ENCODE measurements at regions not wholly inside any gene's neighbourhood (a gene's known extent, or its start where the extent isn't known, plus 50 kb on each side); places are given as distances from the start of the nearest gene placed in this dataset.

DNA sequence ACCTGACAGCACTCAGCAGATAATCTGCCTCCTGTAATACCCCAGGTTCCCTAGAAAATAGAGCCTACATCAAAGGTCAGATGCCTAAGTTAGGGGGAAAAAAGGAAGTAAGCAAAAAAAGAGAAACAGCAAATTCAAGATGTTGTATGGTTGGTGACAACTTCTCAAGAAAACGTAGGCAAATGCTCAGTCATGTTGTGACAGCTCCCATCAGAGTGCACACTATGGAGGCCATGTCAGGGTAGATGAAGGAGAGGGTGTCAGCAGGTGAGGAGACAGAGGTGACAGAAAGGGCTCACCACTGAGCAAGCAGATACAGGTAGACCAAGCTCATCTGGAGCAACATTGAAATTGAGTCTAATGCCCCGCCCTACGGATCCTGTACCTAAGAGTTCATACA, 356.8 kb upstream of the BRINP1 start (continued):
- TF ChIP-seq, protein P1, sequence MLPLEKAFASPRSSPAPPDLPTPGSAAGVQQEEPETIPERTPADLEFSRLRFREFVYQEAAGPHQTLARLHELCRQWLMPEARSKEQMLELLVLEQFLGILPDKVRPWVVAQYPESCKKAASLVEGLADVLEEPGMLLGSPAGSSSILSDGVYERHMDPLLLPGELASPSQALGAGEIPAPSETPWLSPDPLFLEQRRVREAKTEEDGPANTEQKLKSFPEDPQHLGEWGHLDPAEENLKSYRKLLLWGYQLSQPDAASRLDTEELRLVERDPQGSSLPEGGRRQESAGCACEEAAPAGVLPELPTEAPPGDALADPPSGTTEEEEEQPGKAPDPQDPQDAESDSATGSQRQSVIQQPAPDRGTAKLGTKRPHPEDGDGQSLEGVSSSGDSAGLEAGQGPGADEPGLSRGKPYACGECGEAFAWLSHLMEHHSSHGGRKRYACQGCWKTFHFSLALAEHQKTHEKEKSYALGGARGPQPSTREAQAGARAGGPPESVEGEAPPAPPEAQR (CRISPR knock-in tag; IDR thresholded peaks at IDR 0.05) = no peak
- TF ChIP-seq, protein P2, sequence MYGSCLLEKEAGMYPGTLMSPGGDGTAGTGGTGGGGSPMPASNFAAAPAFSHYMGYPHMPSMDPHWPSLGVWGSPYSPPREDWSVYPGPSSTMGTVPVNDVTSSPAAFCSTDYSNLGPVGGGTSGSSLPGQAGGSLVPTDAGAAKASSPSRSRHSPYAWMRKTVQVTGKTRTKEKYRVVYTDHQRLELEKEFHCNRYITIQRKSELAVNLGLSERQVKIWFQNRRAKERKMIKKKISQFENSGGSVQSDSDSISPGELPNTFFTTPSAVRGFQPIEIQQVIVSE (CRISPR knock-in tag; IDR thresholded peaks at IDR 0.05; ENCODE audit: borderline replicate concordance) = no peak
- TF ChIP-seq, protein P3, sequence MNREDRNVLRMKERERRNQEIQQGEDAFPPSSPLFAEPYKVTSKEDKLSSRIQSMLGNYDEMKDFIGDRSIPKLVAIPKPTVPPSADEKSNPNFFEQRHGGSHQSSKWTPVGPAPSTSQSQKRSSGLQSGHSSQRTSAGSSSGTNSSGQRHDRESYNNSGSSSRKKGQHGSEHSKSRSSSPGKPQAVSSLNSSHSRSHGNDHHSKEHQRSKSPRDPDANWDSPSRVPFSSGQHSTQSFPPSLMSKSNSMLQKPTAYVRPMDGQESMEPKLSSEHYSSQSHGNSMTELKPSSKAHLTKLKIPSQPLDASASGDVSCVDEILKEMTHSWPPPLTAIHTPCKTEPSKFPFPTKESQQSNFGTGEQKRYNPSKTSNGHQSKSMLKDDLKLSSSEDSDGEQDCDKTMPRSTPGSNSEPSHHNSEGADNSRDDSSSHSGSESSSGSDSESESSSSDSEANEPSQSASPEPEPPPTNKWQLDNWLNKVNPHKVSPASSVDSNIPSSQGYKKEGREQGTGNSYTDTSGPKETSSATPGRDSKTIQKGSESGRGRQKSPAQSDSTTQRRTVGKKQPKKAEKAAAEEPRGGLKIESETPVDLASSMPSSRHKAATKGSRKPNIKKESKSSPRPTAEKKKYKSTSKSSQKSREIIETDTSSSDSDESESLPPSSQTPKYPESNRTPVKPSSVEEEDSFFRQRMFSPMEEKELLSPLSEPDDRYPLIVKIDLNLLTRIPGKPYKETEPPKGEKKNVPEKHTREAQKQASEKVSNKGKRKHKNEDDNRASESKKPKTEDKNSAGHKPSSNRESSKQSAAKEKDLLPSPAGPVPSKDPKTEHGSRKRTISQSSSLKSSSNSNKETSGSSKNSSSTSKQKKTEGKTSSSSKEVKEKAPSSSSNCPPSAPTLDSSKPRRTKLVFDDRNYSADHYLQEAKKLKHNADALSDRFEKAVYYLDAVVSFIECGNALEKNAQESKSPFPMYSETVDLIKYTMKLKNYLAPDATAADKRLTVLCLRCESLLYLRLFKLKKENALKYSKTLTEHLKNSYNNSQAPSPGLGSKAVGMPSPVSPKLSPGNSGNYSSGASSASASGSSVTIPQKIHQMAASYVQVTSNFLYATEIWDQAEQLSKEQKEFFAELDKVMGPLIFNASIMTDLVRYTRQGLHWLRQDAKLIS (CRISPR knock-in tag; IDR thresholded peaks at IDR 0.05; ENCODE audit: borderline replicate concordance) = no peak

DNA sequence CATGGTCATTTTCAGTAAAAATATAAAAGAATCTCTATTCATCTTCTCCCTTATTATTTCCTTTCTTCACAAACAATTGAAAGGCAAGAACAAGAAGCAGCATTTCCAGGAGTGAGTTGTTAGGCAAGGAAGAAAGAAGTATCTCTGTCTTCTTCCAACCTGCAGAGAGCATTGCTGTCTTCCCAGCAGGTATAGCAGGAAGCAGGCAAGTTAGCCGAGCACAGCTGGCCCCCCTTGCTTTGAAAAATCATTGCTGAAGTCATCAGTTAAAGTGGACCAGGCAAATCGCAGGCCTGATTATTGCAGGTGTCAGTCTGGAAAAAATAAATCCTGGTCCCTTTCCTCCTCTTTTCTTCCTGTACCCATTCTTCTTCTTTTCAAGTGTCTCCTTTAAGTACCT, 353.1 kb upstream of the BRINP1 start:
- no peaks in the 10 kb centered on the region for H3K36me3 Mint-ChIP-seq
- ChIA-PET POLR2A (no interaction called here), CTCF (no interaction called here)

DNA sequence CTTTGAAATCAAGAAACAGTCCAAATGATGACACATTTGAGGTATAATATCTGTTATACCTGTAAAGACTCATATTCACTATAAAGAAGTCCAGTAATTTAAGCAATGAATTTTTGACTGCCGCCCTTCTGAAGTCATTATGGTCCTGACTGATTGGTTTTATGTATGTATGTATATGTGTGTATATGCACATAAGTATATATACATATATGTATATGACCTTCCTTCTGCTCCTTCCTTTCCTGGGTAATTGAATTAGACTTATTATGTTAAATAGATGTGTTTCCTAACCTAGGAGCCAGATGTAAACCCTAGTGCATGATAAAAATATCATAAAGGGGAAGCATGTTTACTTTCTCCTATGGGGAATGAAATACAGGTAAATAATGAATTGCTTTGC, 343.1 kb upstream of the BRINP1 start:
- Mint-ChIP-seq H3K4me3 (no peak overlapping the region), H3K36me3 (no peaks in the 10 kb centered on the region), H3K27me3 (ENCODE audit: low read depth) (no peaks in the 10 kb centered on the region), H3K4me1 (peaks cover 16% of the 10 kb centered on the region), H3K27ac (no peak overlapping the region), H3K9me3 (no peaks in the 10 kb centered on the region)
- no peak for DNase-seq (ENCODE audit: low spot score)
- ChIA-PET POLR2A (interaction anchor here (0.6 kb wide), 1 partner anchor 368 kb away, joined by 3 read pairs; no protein-coding TSS in a partner anchor), CTCF (no interaction called here)
- no peak for ATAC-seq
- no peak for TF ChIP-seq ZNF671 (CRISPR knock-in tag; IDR thresholded peaks at IDR 0.05)

More for the DNA sequence above, 353.1 kb upstream of the BRINP1 start:
- H3K4me1 Mint-ChIP-seq = peaks cover 47% of the 10 kb centered on the region
- peak; percentile 70 for ATAC-seq
- DNase-seq (ENCODE audit: low spot score) = no peak
- no peak overlapping the region for H3K4me3 Mint-ChIP-seq
- no peaks in the 10 kb centered on the region; the same call in 1 of the 2 replicates for H3K27me3 Mint-ChIP-seq (ENCODE audit: low read depth)
- peaks cover 4% of the 10 kb centered on the region; the same call in 1 of the 2 replicates for H3K9me3 Mint-ChIP-seq
- TF ChIP-seq, protein P4, sequence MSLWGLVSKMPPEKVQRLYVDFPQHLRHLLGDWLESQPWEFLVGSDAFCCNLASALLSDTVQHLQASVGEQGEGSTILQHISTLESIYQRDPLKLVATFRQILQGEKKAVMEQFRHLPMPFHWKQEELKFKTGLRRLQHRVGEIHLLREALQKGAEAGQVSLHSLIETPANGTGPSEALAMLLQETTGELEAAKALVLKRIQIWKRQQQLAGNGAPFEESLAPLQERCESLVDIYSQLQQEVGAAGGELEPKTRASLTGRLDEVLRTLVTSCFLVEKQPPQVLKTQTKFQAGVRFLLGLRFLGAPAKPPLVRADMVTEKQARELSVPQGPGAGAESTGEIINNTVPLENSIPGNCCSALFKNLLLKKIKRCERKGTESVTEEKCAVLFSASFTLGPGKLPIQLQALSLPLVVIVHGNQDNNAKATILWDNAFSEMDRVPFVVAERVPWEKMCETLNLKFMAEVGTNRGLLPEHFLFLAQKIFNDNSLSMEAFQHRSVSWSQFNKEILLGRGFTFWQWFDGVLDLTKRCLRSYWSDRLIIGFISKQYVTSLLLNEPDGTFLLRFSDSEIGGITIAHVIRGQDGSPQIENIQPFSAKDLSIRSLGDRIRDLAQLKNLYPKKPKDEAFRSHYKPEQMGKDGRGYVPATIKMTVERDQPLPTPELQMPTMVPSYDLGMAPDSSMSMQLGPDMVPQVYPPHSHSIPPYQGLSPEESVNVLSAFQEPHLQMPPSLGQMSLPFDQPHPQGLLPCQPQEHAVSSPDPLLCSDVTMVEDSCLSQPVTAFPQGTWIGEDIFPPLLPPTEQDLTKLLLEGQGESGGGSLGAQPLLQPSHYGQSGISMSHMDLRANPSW (CRISPR knock-in tag; conservative IDR thresholded peaks at IDR 0.05; ENCODE audit: low read depth) = no peak
- peak; percentile 72; the same call in 1 of the 2 replicates for TF ChIP-seq ETV6 (CRISPR knock-in tag; IDR thresholded peaks at IDR 0.05)
- no peak overlapping the region for H3K27ac Mint-ChIP-seq

DNA sequence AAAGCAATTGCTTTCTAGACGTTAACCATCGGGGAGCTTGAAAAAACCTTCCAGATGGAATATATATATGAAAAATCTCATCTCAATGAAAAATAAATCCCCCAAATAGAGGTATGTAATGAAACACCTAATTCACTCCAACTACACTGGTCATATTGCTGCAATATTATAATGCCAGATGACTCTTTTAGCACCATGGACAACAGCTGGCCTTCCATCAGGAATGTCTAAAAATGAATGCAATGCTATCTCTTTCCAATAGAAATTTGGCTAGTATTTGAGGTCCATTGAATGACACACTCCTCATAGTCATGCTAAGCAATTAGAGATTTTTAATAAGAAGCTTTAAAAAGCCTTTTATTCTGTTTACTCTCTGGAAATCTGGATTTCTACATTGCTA, 340.2 kb upstream of the BRINP1 start:
- no peak for ATAC-seq
- Mint-ChIP-seq H3K27ac (no peak overlapping the region), H3K36me3 (no peaks in the 10 kb centered on the region), H3K9me3 (no peaks in the 10 kb centered on the region), H3K4me1 (peaks cover 6% of the 10 kb centered on the region), H3K4me3 (no peak overlapping the region), H3K27me3 (ENCODE audit: low read depth) (no peaks in the 10 kb centered on the region)
- CTCF ChIA-PET = interaction anchor here (0.6 kb wide), 1 partner anchor 569 kb away, joined by 5 read pairs; no protein-coding TSS in a partner anchor
- no peak for DNase-seq (ENCODE audit: low spot score)
- POLR2A ChIA-PET = interaction anchor here (0.6 kb wide), 1 partner anchor 303 kb away, joined by 3 read pairs; no protein-coding TSS in a partner anchor
- TF ChIP-seq, protein P5, sequence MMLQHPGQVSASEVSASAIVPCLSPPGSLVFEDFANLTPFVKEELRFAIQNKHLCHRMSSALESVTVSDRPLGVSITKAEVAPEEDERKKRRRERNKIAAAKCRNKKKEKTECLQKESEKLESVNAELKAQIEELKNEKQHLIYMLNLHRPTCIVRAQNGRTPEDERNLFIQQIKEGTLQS (CRISPR knock-in tag; conservative IDR thresholded peaks at IDR 0.05) = no peak
- TF ChIP-seq, protein P6, sequence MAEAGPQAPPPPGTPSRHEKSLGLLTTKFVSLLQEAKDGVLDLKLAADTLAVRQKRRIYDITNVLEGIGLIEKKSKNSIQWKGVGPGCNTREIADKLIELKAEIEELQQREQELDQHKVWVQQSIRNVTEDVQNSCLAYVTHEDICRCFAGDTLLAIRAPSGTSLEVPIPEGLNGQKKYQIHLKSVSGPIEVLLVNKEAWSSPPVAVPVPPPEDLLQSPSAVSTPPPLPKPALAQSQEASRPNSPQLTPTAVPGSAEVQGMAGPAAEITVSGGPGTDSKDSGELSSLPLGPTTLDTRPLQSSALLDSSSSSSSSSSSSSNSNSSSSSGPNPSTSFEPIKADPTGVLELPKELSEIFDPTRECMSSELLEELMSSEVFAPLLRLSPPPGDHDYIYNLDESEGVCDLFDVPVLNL (CRISPR knock-in tag; IDR thresholded peaks at IDR 0.05; ENCODE audit: borderline replicate concordance, low read depth) = no peak
- TF ChIP-seq GABPB1 (CRISPR knock-in tag; IDR thresholded peaks at IDR 0.05) (no peak), ZNF396 (CRISPR knock-in tag; IDR thresholded peaks at IDR 0.05; ENCODE audit: borderline replicate concordance) (no peak), FOXK1 (CRISPR knock-in tag; IDR thresholded peaks at IDR 0.05) (no peak), ZNF219 (CRISPR knock-in tag; IDR thresholded peaks at IDR 0.05; ENCODE audit: borderline replicate concordance) (no peak)
- TF ChIP-seq, protein P7, sequence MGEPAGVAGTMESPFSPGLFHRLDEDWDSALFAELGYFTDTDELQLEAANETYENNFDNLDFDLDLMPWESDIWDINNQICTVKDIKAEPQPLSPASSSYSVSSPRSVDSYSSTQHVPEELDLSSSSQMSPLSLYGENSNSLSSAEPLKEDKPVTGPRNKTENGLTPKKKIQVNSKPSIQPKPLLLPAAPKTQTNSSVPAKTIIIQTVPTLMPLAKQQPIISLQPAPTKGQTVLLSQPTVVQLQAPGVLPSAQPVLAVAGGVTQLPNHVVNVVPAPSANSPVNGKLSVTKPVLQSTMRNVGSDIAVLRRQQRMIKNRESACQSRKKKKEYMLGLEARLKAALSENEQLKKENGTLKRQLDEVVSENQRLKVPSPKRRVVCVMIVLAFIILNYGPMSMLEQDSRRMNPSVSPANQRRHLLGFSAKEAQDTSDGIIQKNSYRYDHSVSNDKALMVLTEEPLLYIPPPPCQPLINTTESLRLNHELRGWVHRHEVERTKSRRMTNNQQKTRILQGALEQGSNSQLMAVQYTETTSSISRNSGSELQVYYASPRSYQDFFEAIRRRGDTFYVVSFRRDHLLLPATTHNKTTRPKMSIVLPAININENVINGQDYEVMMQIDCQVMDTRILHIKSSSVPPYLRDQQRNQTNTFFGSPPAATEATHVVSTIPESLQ (CRISPR knock-in tag; IDR thresholded peaks at IDR 0.05) = no peak
- TF ChIP-seq, protein P8, sequence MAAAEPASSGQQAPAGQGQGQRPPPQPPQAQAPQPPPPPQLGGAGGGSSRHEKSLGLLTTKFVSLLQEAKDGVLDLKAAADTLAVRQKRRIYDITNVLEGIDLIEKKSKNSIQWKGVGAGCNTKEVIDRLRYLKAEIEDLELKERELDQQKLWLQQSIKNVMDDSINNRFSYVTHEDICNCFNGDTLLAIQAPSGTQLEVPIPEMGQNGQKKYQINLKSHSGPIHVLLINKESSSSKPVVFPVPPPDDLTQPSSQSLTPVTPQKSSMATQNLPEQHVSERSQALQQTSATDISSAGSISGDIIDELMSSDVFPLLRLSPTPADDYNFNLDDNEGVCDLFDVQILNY (CRISPR knock-in tag; IDR thresholded peaks at IDR 0.05) = no peak
- TF ChIP-seq, protein P2 (CRISPR knock-in tag; IDR thresholded peaks at IDR 0.05; ENCODE audit: borderline replicate concordance) = no peak
